Activated T-helper 1 cell treated with anti-CD3 and anti-CD28 coated beads, Interleukin-12 subunit alpha, Interleukin-12 subunit beta, Interleukin-2, Interleukin-4 antibody, amounts not matched to agents 30 ng/mL and 10 ng/mL and 1 ng/mL, durations not matched to agents 14 hours and 24 hours and 36 hours (primary cell): ENCODE measurements at regions not wholly inside any gene's neighbourhood (a gene's known extent, or its start where the extent isn't known, plus 50 kb on each side); places are given as distances from the start of the nearest gene placed in this dataset.

ENCODE experiments used
- DNase-seq: peaks from one replicate; pipeline ENCODE4 v3.0.0; 2021; ENCODE audit warnings: low spot score
- H3K27ac Mint-ChIP-seq: one replicate; pipeline ENCODE4 v1.8.0; 2021; ENCODE audit warnings: mild to moderate bottlenecking, mixed read lengths
- H3K27me3 Mint-ChIP-seq: one replicate; pipeline ENCODE4 v1.8.0; 2022; ENCODE audit warnings: mild to moderate bottlenecking, moderate library complexity, mixed read lengths; ENCODE audit not compliant: insufficient read depth
- H3K36me3 Mint-ChIP-seq: one replicate; pipeline ENCODE4 v1.8.0; 2021; ENCODE audit warnings: low read depth, mixed read lengths
- H3K4me1 Mint-ChIP-seq: one replicate; pipeline ENCODE4 v1.8.0; 2021; ENCODE audit warnings: low read depth, mixed read lengths
- H3K4me3 Mint-ChIP-seq: one replicate; pipeline ENCODE4 v1.8.0; 2021; ENCODE audit warnings: mild to moderate bottlenecking, moderate library complexity, mixed read lengths
- H3K9me3 Mint-ChIP-seq: one replicate; pipeline ENCODE4 v1.8.0; 2021; ENCODE audit warnings: mixed read lengths
- intact Hi-C: fragments of 100-400 bp; cut with micrococcal nuclease; formaldehyde crosslinking; loops from one replicate; pipeline ENCODE4 v1.15.1; 2024

GRCh38 chr5:165616490-165617405, 2111.3 kb downstream of the MAT2B start:
- no peak overlapping the region for H3K27ac Mint-ChIP-seq

GRCh38 chr5:165617491-165617890, 2112.1 kb downstream of the MAT2B start:
- intact Hi-C loops, result no loop called here
- DNase-seq, result no peak
- H3K4me1 Mint-ChIP-seq, result no peaks in the 10 kb centered on the region
- H3K9me3 Mint-ChIP-seq, result peaks cover 4% of the 10 kb centered on the region
- no peak overlapping the region for H3K27ac Mint-ChIP-seq
- H3K4me3 Mint-ChIP-seq, result no peak overlapping the region
- H3K27me3 Mint-ChIP-seq, result no peaks in the 10 kb centered on the region
- H3K36me3 Mint-ChIP-seq, result no peaks in the 10 kb centered on the region

More at GRCh38 chr5:165616490-165617405, 2111.3 kb downstream of the MAT2B start:
- Mint-ChIP-seq H3K36me3 (no peaks in the 10 kb centered on the region), H3K4me1 (no peaks in the 10 kb centered on the region), H3K27me3 (no peaks in the 10 kb centered on the region), H3K9me3 (peaks cover 4% of the 10 kb centered on the region), H3K4me3 (no peak overlapping the region)
- no peak for DNase-seq
- intact Hi-C loops, result no loop called here

DNA sequence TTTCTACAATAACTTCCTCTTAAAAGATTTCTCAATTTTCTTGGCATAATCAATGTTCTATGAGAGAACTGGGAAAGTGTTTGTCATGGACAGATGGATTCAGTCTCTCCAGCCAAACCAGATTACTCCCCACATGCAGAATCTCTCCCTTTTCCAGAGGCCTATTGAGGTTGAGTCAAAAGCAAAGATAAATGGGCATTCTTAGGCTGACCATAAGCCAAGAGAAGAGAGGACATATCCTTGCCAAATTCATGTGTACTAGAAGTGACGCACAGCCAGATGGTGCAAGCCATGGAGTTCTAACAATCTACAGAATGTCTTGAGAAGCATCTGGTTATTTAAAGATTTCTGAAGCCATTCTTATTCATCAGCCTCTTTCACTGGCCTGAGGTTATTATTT, 2115.0 kb downstream of the MAT2B start:
- Mint-ChIP-seq H3K36me3 (no peaks in the 10 kb centered on the region), H3K4me1 (peaks cover 5% of the 10 kb centered on the region), H3K4me3 (no peak overlapping the region), H3K9me3 (peaks cover 7% of the 10 kb centered on the region), H3K27ac (no peak overlapping the region), H3K27me3 (no peaks in the 10 kb centered on the region)
- no peak for DNase-seq
- intact Hi-C loops, result no loop called here

DNA sequence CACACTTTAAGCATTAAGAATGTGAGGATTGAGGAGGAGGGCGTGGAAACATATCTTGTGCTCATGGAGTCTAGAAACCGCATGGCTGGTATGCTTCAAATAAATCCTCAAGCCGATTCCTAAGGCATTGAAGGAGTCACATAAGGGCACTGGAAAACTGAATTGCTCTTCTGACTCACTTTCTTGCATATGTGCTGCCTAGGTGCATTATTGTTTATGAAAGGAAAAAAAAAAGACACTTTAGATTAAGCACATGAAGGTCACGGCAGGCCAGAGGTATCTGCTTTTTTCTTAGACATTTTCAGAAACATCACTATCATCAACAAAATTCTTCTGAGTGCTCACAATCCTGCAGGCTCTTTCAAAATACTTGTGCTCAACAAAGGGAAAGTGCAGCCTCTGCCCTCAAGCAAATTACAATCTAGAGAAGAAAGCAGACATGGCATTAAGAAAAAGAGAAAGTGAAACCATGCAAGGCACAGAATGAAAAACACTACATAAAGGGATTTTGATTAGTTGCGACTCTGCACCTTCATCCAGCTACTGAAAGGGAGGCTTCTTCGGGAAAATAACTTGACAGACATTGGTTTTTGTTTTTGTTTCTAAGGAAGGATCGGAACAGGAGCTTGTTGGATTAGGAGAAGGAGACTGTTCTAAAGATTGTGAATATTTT, 2117.6 kb downstream of the MAT2B start:
- no peak for DNase-seq
- peaks cover 5% of the 10 kb centered on the region for H3K4me1 Mint-ChIP-seq
- H3K36me3 Mint-ChIP-seq, result no peaks in the 10 kb centered on the region
- no peak overlapping the region for H3K27ac Mint-ChIP-seq
- no peak overlapping the region for H3K4me3 Mint-ChIP-seq
- no peaks in the 10 kb centered on the region for H3K27me3 Mint-ChIP-seq
- intact Hi-C loops, result no loop called here
- peaks cover 5% of the 10 kb centered on the region for H3K9me3 Mint-ChIP-seq

DNA sequence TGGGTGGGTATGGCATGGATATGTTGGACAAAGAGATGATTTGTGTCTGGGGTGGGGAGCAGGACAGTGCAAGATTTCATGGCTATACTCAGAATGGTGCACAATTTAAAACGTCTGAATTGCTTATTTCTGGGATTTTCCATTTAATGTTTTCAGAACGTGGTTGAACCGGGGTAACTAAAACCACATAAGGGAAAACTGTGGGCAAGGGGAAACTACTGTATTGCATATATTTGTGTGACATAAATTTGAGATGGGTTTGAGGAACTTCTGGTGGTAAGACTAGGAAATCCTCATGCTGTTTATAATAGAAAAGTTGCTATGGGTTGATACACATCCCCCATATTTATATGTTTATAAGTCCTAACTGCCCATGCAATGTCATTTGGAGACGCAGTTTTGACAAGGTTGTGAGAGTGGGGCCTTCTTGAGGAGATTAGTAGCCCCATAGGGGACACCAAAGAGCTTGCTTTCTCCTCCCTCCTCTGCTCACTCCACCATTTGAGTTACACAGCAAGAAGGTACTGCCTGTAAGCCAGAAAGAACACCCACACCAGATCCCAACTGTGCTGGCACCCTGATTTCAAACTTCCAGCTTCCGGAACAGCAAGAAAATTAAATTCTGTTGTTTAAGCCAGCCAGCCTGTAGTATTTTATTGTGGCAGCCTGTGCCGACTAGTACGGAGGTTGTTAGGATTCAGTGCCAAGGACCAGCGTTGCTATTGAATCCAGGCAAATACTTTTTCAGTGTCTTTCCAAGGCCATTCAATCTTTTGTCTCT, 2118.9 kb downstream of the MAT2B start:
- no peaks in the 10 kb centered on the region for H3K27me3 Mint-ChIP-seq
- peaks cover 5% of the 10 kb centered on the region for H3K9me3 Mint-ChIP-seq
- peaks cover 5% of the 10 kb centered on the region for H3K4me1 Mint-ChIP-seq
- intact Hi-C loops, result no loop called here
- H3K4me3 Mint-ChIP-seq, result no peak overlapping the region
- H3K36me3 Mint-ChIP-seq, result no peaks in the 10 kb centered on the region
- no peak for DNase-seq
- no peak overlapping the region for H3K27ac Mint-ChIP-seq

DNA sequence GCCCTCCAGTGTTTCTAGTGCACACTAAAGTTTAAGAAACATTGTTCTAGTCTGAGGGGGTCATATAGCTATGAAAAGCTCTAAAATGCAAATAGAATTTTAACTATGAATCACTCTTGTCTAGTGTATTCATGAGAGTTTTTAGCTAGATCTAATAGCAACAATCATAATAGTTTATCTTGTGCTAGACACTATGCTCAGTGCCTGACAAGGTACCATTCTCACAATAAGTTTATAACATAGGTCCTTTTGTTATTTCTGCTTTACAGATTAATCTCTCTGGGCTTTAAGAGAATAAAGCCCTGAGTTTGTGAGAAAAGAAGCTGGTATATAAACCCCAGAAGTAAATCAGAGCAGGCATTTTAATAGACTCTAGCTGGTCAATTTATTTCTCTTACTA, 2120.7 kb downstream of the MAT2B start:
- DNase-seq, result no peak
- H3K4me3 Mint-ChIP-seq, result no peak overlapping the region
- no peaks in the 10 kb centered on the region for H3K36me3 Mint-ChIP-seq
- H3K27me3 Mint-ChIP-seq, result no peaks in the 10 kb centered on the region
- intact Hi-C loops, result no loop called here
- H3K4me1 Mint-ChIP-seq, result peaks cover 5% of the 10 kb centered on the region
- peaks cover 5% of the 10 kb centered on the region for H3K9me3 Mint-ChIP-seq
- H3K27ac Mint-ChIP-seq, result no peak overlapping the region

DNA sequence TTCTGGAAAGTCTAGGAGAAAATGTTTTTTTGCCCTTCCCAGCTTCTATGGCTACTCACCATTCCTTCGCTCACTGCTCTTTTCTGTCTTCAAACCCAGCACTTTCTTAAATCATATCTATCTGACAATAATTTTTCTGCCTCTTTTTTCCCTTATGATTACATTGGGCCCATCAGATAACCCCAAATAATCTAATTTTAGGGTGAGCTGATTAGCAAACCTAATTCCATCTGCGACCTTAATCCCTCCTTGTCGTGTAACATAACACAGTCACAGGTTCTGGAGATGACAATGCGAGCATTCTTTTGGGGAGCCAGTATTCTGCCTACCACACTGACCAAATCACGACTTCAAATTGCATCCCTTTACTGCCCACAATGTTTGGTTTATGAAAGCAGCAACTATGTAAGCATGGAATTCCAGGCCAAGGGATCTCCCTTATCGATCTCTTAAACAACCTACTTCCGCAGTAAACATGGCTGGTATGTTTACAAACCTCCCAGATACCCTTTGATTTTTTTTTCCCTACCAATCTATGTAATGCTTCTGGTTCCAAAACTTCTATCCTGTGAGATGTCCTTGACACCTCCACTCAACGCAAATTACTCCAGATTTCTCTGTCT, 2122.2 kb downstream of the MAT2B start:
- H3K36me3 Mint-ChIP-seq, result no peaks in the 10 kb centered on the region
- intact Hi-C loops, result no loop called here
- H3K9me3 Mint-ChIP-seq, result peaks cover 5% of the 10 kb centered on the region
- H3K4me1 Mint-ChIP-seq, result peaks cover 5% of the 10 kb centered on the region
- no peaks in the 10 kb centered on the region for H3K27me3 Mint-ChIP-seq
- no peak overlapping the region for H3K4me3 Mint-ChIP-seq
- no peak overlapping the region for H3K27ac Mint-ChIP-seq
- DNase-seq, result no peak

- Mint-ChIP-seq H3K9me3 (no peaks in the 10 kb centered on the region), H3K4me3 (no peak overlapping the region), H3K36me3 (no peaks in the 10 kb centered on the region), H3K27me3 (no peaks in the 10 kb centered on the region), H3K27ac (no peak overlapping the region), H3K4me1 (no peaks in the 10 kb centered on the region)
- no peak for DNase-seq
- intact Hi-C loops, result no loop called here
These were observed 2124.9 kb downstream of the MAT2B start for GRCh38 chr5:165630261-165630778.

- H3K27me3 Mint-ChIP-seq, result no peaks in the 10 kb centered on the region
- no peaks in the 10 kb centered on the region for H3K36me3 Mint-ChIP-seq
- no peak overlapping the region for H3K27ac Mint-ChIP-seq
- no peaks in the 10 kb centered on the region for H3K4me1 Mint-ChIP-seq
- no peak for DNase-seq
- intact Hi-C loops, result no loop called here
- H3K9me3 Mint-ChIP-seq, result no peaks in the 10 kb centered on the region
- no peak overlapping the region for H3K4me3 Mint-ChIP-seq
These were observed 2125.8 kb downstream of the MAT2B start for GRCh38 chr5:165631235-165631634.

GRCh38 chr5:165642366-165642765, 2136.9 kb downstream of the MAT2B start:
- Mint-ChIP-seq H3K4me3 (no peak overlapping the region), H3K27me3 (no peaks in the 10 kb centered on the region), H3K4me1 (no peaks in the 10 kb centered on the region), H3K36me3 (no peaks in the 10 kb centered on the region), H3K27ac (no peak overlapping the region), H3K9me3 (peaks cover 10% of the 10 kb centered on the region)
- DNase-seq, result no peak
- intact Hi-C loops, result no loop called here

- Mint-ChIP-seq H3K27ac (no peak overlapping the region), H3K9me3 (peaks cover 4% of the 10 kb centered on the region), H3K27me3 (no peaks in the 10 kb centered on the region), H3K36me3 (no peaks in the 10 kb centered on the region), H3K4me3 (no peak overlapping the region), H3K4me1 (no peaks in the 10 kb centered on the region)
- intact Hi-C loops, result no loop called here
- no peak for DNase-seq
These were observed 2160.4 kb downstream of the MAT2B start for GRCh38 chr5:165665735-165666400.

- Mint-ChIP-seq H3K9me3 (peaks cover 7% of the 10 kb centered on the region), H3K36me3 (no peaks in the 10 kb centered on the region)
- intact Hi-C loops, result no loop called here
These were observed 2168.1 kb downstream of the MAT2B start for GRCh38 chr5:165673499-165673898.

More at GRCh38 chr5:165673499-165673898, 2168.1 kb downstream of the MAT2B start:
- no peak for DNase-seq
- Mint-ChIP-seq H3K27ac (no peak overlapping the region), H3K4me3 (no peak overlapping the region), H3K4me1 (no peaks in the 10 kb centered on the region), H3K27me3 (no peaks in the 10 kb centered on the region)
